ENCODE measurements at regions not wholly inside any gene's neighbourhood (a gene's known extent, or its start where the extent isn't known, plus 50 kb on each side); places are given as distances from the start of the nearest gene placed in this dataset.

GRCh38 chr5:143693651-143694252, 118.2 kb upstream of the HMHB1 start:
- intact Hi-C loops (cut with DNase I; ENCODE audit: low total_unique reads) = no loop called here
- no peak overlapping the region for H3K27ac ChIP-seq

GRCh38 chr5:143692342-143692741, 119.6 kb upstream of the HMHB1 start:
- TF ChIP-seq CTCF (IDR thresholded peaks at IDR 0.05) (no peak), POLR2A (IDR thresholded peaks at IDR 0.05) (no peak)
- no peaks in the 10 kb centered on the region for H3K27me3 ChIP-seq
- no peaks in the 10 kb centered on the region for H3K9me3 ChIP-seq
- H3K36me3 ChIP-seq (ENCODE audit: low read depth, missing control alignments) = no peaks in the 10 kb centered on the region
- no peak overlapping the region for H3K4me3 ChIP-seq
- intact Hi-C loops (cut with DNase I; ENCODE audit: low total_unique reads) = no loop called here
- no peaks in the 10 kb centered on the region for H3K4me1 ChIP-seq
- no peak for DNase-seq
- no peak overlapping the region for H3K27ac ChIP-seq
- WGBS, 2 donors = 97% methylated on average over 1 of the region's 1 CpG

More at GRCh38 chr5:143693651-143694252, 118.2 kb upstream of the HMHB1 start:
- 84 to 86% methylated on average over 4 of the region's 4 CpGs for WGBS, 2 donors
- no peak for TF ChIP-seq CTCF (IDR thresholded peaks at IDR 0.05)
- TF ChIP-seq POLR2A (IDR thresholded peaks at IDR 0.05) = no peak
- H3K27me3 ChIP-seq = no peaks in the 10 kb centered on the region
- H3K4me1 ChIP-seq = no peaks in the 10 kb centered on the region
- no peaks in the 10 kb centered on the region for H3K9me3 ChIP-seq
- H3K36me3 ChIP-seq (ENCODE audit: low read depth, missing control alignments) = no peaks in the 10 kb centered on the region
- DNase-seq = no peak
- H3K4me3 ChIP-seq = no peak overlapping the region

GRCh38 chr5:143691945-143692290, 120.0 kb upstream of the HMHB1 start:
- intact Hi-C loops (cut with DNase I; ENCODE audit: low total_unique reads) = no loop called here
- WGBS, 2 donors = 37 to 57% methylated on average over 5 of the region's 5 CpGs
- no peak overlapping the region for H3K27ac ChIP-seq

GRCh38 chr5:143691287-143691944, 120.5 kb upstream of the HMHB1 start:
- TF ChIP-seq POLR2A (IDR thresholded peaks at IDR 0.05) = no peak
- H3K9me3 ChIP-seq = no peaks in the 10 kb centered on the region
- no peaks in the 10 kb centered on the region for H3K4me1 ChIP-seq
- DNase-seq = no peak
- no peaks in the 10 kb centered on the region for H3K36me3 ChIP-seq (ENCODE audit: low read depth, missing control alignments)
- 52 to 60% methylated on average over 3 of the region's 3 CpGs for WGBS, 2 donors
- H3K27ac ChIP-seq = no peak overlapping the region
- H3K4me3 ChIP-seq = no peak overlapping the region
- no peaks in the 10 kb centered on the region for H3K27me3 ChIP-seq
- intact Hi-C loops (cut with DNase I; ENCODE audit: low total_unique reads) = no loop called here

More at GRCh38 chr5:143691945-143692290, 120.0 kb upstream of the HMHB1 start:
- Histone ChIP-seq H3K9me3 (no peaks in the 10 kb centered on the region), H3K27me3 (no peaks in the 10 kb centered on the region), H3K36me3 (ENCODE audit: low read depth, missing control alignments) (no peaks in the 10 kb centered on the region), H3K4me1 (no peaks in the 10 kb centered on the region), H3K4me3 (no peak overlapping the region)
- DNase-seq = no peak
- TF ChIP-seq CTCF (IDR thresholded peaks at IDR 0.05) (no peak), POLR2A (IDR thresholded peaks at IDR 0.05) (no peak)

GRCh38 chr5:143687604-143688003, 124.4 kb upstream of the HMHB1 start:
- intact Hi-C loops (cut with DNase I; ENCODE audit: low total_unique reads) = no loop called here
- no peak overlapping the region for H3K27ac ChIP-seq
- no peaks in the 10 kb centered on the region for H3K9me3 ChIP-seq
- H3K4me1 ChIP-seq = no peaks in the 10 kb centered on the region
- no peak for DNase-seq
- H3K36me3 ChIP-seq (ENCODE audit: low read depth, missing control alignments) = no peaks in the 10 kb centered on the region
- TF ChIP-seq CTCF (IDR thresholded peaks at IDR 0.05) (no peak), POLR2A (IDR thresholded peaks at IDR 0.05) (no peak)
- H3K4me3 ChIP-seq = no peak overlapping the region
- H3K27me3 ChIP-seq = no peaks in the 10 kb centered on the region
